KMS-11 (cell line): ENCODE measurements at regions not wholly inside any gene's neighbourhood (a gene's known extent, or its start where the extent isn't known, plus 50 kb on each side); places are given as distances from the start of the nearest gene placed in this dataset.

ENCODE experiments used
- H2AFZ ChIP-seq: fragments of 200-600 bp; sonication (generic); 2 replicates; pipeline ENCODE4 v1.6.1; 2016; ENCODE audit warnings: antibody characterized with exemption, mixed run types, low read depth
- H3K27ac ChIP-seq: fragments of 200-600 bp; sonication (generic); 2 replicates; pipeline ENCODE4 v1.6.1; 2016; ENCODE audit warnings: mild to moderate bottlenecking, mixed run types
- H3K27me3 ChIP-seq: fragments of 200-600 bp; sonication (generic); 2 replicates; pipeline ENCODE4 v1.6.1; 2017; ENCODE audit warnings: mild to moderate bottlenecking, low read depth, mixed run types, moderate library complexity; ENCODE audit not compliant: insufficient read depth
- H3K36me3 ChIP-seq: fragments of 200-600 bp; sonication (generic); 2 replicates; pipeline ENCODE4 v1.6.1; 2017; ENCODE audit warnings: mild to moderate bottlenecking, mixed run types; ENCODE audit not compliant: insufficient read depth
- H3K4me1 ChIP-seq: fragments of 200-600 bp; sonication (generic); 2 replicates; pipeline ENCODE4 v1.6.1; 2016; ENCODE audit warnings: mild to moderate bottlenecking, low read depth, mixed run types; ENCODE audit not compliant: poor library complexity, severe bottlenecking
- H3K4me2 ChIP-seq: fragments of 200-600 bp; sonication (generic); 2 replicates; pipeline ENCODE4 v1.7.0; 2016; ENCODE audit warnings: mild to moderate bottlenecking, mixed run types
- H3K4me3 ChIP-seq: fragments of 200-600 bp; sonication (generic); IDR thresholded peaks from 2 replicates; pipeline ENCODE4 v1.6.1; 2017; ENCODE audit warnings: low read depth, low read length, mixed read lengths; ENCODE audit not compliant: insufficient read depth
- H3K79me2 ChIP-seq: fragments of 200-600 bp; sonication (generic); 2 replicates; pipeline ENCODE4 v1.6.1; 2016; ENCODE audit warnings: low read depth, mixed run types; ENCODE audit not compliant: insufficient read depth
- H3K9ac ChIP-seq: fragments of 200-600 bp; sonication (generic); 2 replicates; pipeline ENCODE4 v1.6.1; 2016; ENCODE audit warnings: mild to moderate bottlenecking, mixed run types
- H4K20me1 ChIP-seq: fragments of 200-600 bp; sonication (generic); 2 replicates; pipeline ENCODE4 v1.6.1; 2016; ENCODE audit warnings: mild to moderate bottlenecking, mixed run types; ENCODE audit not compliant: insufficient read depth
- TF ChIP-seq, protein P1 (sequence below): fragments of 200-600 bp; sonication (generic); conservative IDR thresholded peaks from 2 replicates; pipeline ENCODE4 v1.6.1; 2017; ENCODE audit warnings: low read depth, mild to moderate bottlenecking, antibody characterized with exemption, low read length, moderate library complexity, mixed read lengths

DNA sequence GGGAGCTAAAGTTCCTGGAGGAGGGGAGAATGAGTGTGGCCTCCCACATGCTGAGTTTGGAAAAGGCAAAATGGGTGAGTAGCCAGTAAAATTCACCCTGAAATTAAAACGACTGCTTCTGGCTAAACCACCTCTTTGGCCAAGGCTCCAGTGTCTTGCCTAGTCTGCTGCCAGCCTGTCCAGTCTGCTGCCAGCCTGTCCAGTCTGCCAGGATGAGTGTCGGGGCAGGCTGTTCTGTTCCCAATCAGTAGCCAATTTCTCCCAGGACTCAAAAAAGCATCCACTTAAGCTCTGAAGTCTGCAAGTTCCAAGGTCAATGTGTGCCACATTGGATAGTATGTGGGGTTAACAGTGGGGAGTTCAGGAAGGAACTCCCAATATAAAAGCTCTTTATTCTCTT, 134.6 kb upstream of the KLHL29 start:
- no peak overlapping the region for H2AFZ ChIP-seq
- no peaks in the 10 kb centered on the region for H3K79me2 ChIP-seq
- H3K4me3 ChIP-seq, result no peak overlapping the region
- H3K4me1 ChIP-seq, result no peaks in the 10 kb centered on the region
- no peak overlapping the region for H3K27ac ChIP-seq
- no peak overlapping the region for H3K4me2 ChIP-seq
- no peaks in the 10 kb centered on the region for H3K36me3 ChIP-seq
- H4K20me1 ChIP-seq, result no peaks in the 10 kb centered on the region
- TF ChIP-seq, protein P1, sequence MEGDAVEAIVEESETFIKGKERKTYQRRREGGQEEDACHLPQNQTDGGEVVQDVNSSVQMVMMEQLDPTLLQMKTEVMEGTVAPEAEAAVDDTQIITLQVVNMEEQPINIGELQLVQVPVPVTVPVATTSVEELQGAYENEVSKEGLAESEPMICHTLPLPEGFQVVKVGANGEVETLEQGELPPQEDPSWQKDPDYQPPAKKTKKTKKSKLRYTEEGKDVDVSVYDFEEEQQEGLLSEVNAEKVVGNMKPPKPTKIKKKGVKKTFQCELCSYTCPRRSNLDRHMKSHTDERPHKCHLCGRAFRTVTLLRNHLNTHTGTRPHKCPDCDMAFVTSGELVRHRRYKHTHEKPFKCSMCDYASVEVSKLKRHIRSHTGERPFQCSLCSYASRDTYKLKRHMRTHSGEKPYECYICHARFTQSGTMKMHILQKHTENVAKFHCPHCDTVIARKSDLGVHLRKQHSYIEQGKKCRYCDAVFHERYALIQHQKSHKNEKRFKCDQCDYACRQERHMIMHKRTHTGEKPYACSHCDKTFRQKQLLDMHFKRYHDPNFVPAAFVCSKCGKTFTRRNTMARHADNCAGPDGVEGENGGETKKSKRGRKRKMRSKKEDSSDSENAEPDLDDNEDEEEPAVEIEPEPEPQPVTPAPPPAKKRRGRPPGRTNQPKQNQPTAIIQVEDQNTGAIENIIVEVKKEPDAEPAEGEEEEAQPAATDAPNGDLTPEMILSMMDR, result no peak
- H3K9ac ChIP-seq, result no peak overlapping the region
- no peaks in the 10 kb centered on the region for H3K27me3 ChIP-seq

- Histone ChIP-seq H3K4me3 (no peak overlapping the region), H3K36me3 (no peaks in the 10 kb centered on the region), H3K9ac (no peak overlapping the region), H3K79me2 (no peaks in the 10 kb centered on the region), H2AFZ (no peak overlapping the region), H4K20me1 (no peaks in the 10 kb centered on the region), H3K27ac (no peak overlapping the region), H3K4me2 (no peak overlapping the region), H3K27me3 (no peaks in the 10 kb centered on the region), H3K4me1 (no peaks in the 10 kb centered on the region)
- TF ChIP-seq, protein P1, result no peak
These were observed 128.3 kb upstream of the KLHL29 start for GRCh38 chr2:23256643-23257042.

GRCh38 chr2:23260621-23261020, 124.4 kb upstream of the KLHL29 start:
- no peaks in the 10 kb centered on the region for H3K36me3 ChIP-seq
- no peaks in the 10 kb centered on the region for H3K27me3 ChIP-seq
- no peak overlapping the region for H3K4me2 ChIP-seq
- H3K4me1 ChIP-seq, result no peaks in the 10 kb centered on the region
- no peak overlapping the region for H2AFZ ChIP-seq
- no peak overlapping the region for H3K4me3 ChIP-seq
- no peaks in the 10 kb centered on the region for H4K20me1 ChIP-seq
- H3K27ac ChIP-seq, result no peak overlapping the region
- TF ChIP-seq, protein P1, result no peak
- no peak overlapping the region for H3K9ac ChIP-seq
- H3K79me2 ChIP-seq, result no peaks in the 10 kb centered on the region

DNA sequence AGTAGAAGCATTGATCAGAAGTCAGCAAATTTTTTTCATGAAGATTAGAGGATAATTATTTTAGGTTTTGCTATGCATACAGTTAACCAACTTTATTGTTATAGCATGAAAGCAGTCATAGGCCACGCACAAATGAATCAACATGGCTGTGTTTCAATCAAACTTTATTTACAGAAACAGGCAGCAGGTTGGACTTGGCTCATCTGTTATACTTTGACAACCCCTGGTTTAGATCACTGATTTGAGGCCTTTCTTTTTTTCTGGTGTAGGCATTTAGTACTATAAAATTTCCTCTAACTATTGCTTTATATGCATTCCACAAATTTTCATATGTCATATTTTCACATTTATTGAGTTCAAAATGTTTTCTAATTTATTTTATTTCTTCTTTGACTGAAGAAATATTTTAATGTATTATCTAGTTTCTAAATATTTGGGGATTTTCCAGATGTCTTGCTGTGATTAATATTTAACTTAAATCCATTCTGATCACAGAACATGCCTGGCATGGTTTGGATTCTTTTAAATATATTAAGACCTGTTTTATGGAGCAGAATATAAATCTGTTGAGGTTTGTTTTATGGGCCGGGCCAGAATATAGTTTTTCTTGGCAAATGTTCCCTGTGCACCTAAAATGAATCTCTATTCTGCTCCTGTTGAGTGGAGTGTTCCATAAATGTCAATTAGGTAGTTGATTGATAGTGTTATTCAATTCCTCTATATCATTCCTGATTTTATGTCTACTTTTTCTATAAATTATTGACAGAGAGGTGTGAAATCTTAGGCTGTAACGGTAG, 116.3 kb upstream of the KLHL29 start:
- no peak overlapping the region for H3K27ac ChIP-seq

More for the DNA sequence above, 116.3 kb upstream of the KLHL29 start:
- no peaks in the 10 kb centered on the region for H3K36me3 ChIP-seq
- H3K9ac ChIP-seq, result no peak overlapping the region
- H3K4me1 ChIP-seq, result no peaks in the 10 kb centered on the region
- no peaks in the 10 kb centered on the region for H3K79me2 ChIP-seq
- no peaks in the 10 kb centered on the region for H3K27me3 ChIP-seq
- no peak overlapping the region for H3K4me3 ChIP-seq
- no peak overlapping the region for H3K4me2 ChIP-seq
- no peaks in the 10 kb centered on the region for H4K20me1 ChIP-seq
- no peak overlapping the region for H2AFZ ChIP-seq
- TF ChIP-seq, protein P1, result no peak
